ENCODE measurements at regions not wholly inside any gene's neighbourhood (a gene's known extent, or its start where the extent isn't known, plus 50 kb on each side); places are given as distances from the start of the nearest gene placed in this dataset.

DNA sequence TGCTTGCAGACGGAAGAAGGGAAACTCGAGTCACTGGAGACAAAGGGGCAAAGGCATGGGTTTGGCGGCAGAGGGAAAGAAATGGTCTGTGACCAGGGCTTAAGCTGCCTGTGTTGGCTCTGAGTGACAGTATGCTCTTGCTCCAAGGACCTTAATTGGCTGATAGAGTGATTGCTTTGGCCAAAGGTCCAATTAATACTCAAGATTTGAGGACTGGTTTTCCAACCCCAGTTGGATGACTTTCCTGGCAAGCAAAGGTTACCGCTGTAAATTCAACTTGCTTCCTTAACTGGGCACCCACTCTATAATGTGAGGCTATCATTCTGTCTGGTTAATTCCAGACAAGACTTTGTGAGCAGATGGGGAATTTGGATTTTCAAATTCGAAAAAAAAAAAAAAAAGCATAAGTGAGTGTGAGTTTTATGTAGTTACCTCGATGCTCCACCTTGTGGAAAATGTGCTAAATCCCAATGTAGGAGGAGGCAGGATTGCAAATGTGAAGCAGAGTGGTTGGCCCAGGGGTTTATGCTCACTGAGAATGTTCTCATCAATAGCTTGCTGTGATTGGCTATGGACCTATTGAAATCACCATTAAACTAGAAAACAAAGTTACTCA, 150.7 kb upstream of the GMDS start:
- H3K4me3 ChIP-seq = no peak overlapping the region
- no peaks in the 10 kb centered on the region for H3K4me1 ChIP-seq
- H3K27me3 ChIP-seq (replicated peaks in 1 of 7) = no peaks in the 10 kb centered on the region
- H3K9me3 ChIP-seq = peaks cover 0 to 5% (median 0%) of the 10 kb centered on the region in 8 donors
- H3K27ac ChIP-seq = no peak overlapping the region
- peaks cover 0 to 31% (median 4%) of the 10 kb centered on the region in 6 donors for H3K36me3 ChIP-seq
- no peak for DNase-seq
- TF ChIP-seq, protein P1, sequence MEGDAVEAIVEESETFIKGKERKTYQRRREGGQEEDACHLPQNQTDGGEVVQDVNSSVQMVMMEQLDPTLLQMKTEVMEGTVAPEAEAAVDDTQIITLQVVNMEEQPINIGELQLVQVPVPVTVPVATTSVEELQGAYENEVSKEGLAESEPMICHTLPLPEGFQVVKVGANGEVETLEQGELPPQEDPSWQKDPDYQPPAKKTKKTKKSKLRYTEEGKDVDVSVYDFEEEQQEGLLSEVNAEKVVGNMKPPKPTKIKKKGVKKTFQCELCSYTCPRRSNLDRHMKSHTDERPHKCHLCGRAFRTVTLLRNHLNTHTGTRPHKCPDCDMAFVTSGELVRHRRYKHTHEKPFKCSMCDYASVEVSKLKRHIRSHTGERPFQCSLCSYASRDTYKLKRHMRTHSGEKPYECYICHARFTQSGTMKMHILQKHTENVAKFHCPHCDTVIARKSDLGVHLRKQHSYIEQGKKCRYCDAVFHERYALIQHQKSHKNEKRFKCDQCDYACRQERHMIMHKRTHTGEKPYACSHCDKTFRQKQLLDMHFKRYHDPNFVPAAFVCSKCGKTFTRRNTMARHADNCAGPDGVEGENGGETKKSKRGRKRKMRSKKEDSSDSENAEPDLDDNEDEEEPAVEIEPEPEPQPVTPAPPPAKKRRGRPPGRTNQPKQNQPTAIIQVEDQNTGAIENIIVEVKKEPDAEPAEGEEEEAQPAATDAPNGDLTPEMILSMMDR (IDR thresholded peaks at IDR 0.05 in 8 of 11, conservative IDR thresholded peaks at IDR 0.05 in 3 of 11) = no peak
- TF ChIP-seq POLR2AphosphoS5 (IDR thresholded peaks at IDR 0.05) (no peak), POLR2A (IDR thresholded peaks at IDR 0.05) (no peak)
- intact Hi-C loops (cut with DNase I; ENCODE audit: low total_unique reads) = no loop called here
- 82 to 95% (median 88%) methylated on average over 6 of the region's 6 CpGs for WGBS, 5 donors

DNA sequence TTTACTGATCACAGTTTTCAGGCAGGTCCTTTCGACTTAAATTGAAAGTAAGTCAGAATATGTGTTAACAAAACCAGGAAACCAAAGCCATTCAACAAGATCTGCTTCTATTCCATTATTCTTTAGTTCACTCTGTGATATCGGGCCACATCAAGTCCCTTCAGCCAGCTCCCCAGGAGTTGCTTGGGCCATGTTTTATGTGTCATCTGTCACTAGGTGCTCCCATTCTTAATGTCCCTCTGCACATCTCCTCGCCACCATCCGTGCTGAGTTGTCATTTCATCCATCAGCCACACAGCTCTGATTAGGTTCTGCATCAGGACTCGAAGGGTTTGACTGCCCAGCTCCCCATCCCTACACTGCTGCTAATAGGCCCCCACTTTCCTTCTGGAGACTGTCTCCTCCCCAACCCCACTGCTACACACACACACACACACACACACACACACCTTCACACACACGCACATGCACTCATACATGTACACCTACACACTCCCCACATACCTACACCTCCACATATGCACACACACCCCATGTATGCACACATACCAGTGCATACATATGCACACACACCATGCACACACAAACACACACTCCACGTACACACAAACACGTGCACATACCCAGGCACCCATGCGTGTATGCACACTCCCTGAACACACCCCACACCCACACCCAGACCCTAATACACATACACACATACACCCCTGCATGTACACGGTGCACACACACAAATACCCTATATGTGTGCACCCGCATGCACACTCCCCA, 143.3 kb upstream of the GMDS start:
- intact Hi-C loops (cut with DNase I; ENCODE audit: low total_unique reads) = no loop called here
- Histone ChIP-seq H3K9me3 (no peaks in the 10 kb centered on the region), H3K4me3 (no peak overlapping the region), H3K27me3 (replicated peaks in 1 of 7) (no peaks in the 10 kb centered on the region), H3K36me3 (no peaks in the 10 kb centered on the region), H3K4me1 (no peaks in the 10 kb centered on the region), H3K27ac (no peak overlapping the region)
- no peak for TF ChIP-seq POLR2AphosphoS5 (IDR thresholded peaks at IDR 0.05)
- TF ChIP-seq, protein P1 (IDR thresholded peaks at IDR 0.05 in 8 of 11, conservative IDR thresholded peaks at IDR 0.05 in 3 of 11) = no peak
- DNase-seq = no peak
- WGBS, 5 donors = 80 to 95% (median 90%) methylated on average over 11 of the region's 11 CpGs

DNA sequence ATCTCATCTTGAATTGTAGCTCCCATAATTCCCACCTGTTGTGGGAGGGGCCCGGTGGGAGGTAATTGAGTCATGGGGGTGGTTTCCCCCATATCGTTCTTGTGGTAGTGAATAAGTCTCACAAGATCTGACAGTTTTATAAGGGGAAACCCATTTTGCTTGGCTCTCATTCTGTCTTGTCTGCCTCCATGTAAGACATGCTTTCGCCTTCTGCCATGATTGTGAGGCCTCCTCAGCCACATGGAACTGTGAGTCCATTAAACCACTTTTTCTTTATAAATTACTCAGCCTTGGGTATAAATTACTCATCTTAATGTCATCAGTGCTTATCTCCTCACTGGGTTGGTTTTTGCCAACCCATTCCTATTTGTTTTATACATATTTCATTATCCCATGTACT, 142.0 kb upstream of the GMDS start:
- TF ChIP-seq, protein P1 (IDR thresholded peaks at IDR 0.05 in 8 of 11, conservative IDR thresholded peaks at IDR 0.05 in 3 of 11) = no peak
- no peak for TF ChIP-seq POLR2AphosphoS5 (IDR thresholded peaks at IDR 0.05)
- TF ChIP-seq POLR2A (IDR thresholded peaks at IDR 0.05) = no peak
- Histone ChIP-seq H3K36me3 (no peaks in the 10 kb centered on the region), H3K4me1 (no peaks in the 10 kb centered on the region), H3K27me3 (replicated peaks in 1 of 7) (no peaks in the 10 kb centered on the region), H3K4me3 (no peak overlapping the region), H3K9me3 (no peaks in the 10 kb centered on the region), H3K27ac (no peak overlapping the region)
- DNase-seq = no peak
- 73 to 93% (median 83%) methylated on average over 3 of the region's 3 CpGs for WGBS, 5 donors
- intact Hi-C loops (cut with DNase I; ENCODE audit: low total_unique reads) = no loop called here

DNA sequence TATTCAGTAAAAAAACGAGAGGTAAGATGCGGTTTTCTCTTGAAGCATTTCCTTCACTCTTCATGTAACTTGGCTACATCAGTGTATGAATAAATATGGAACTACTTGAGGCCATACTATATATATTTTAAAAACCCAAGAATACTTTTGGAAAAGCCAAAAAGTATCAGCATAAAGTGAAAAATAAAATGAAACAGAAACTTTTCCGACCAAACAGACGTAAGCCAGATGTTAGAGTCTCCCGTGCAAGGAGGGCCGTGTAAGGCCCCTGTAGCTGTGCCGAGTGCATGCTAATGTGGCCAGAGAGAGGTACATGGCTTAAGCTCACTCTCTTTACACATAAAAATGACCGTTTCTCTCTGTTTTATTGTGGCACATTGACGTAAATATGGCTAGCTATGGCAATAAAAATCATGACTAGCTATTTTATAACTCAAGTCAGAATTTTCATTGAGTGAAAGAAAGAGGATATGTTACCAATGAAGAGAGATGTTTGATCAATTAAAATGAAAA, 140.1 kb upstream of the GMDS start:
- no peak overlapping the region for H3K4me3 ChIP-seq
- WGBS, 5 donors = 84 to 94% (median 91%) methylated on average over 9 of the region's 9 CpGs
- H3K27me3 ChIP-seq (replicated peaks in 1 of 7) = no peaks in the 10 kb centered on the region
- H3K4me1 ChIP-seq = no peaks in the 10 kb centered on the region
- no peak for DNase-seq
- no peaks in the 10 kb centered on the region for H3K36me3 ChIP-seq
- no peaks in the 10 kb centered on the region for H3K9me3 ChIP-seq
- no peak overlapping the region for H3K27ac ChIP-seq
- intact Hi-C loops (cut with DNase I; ENCODE audit: low total_unique reads) = no loop called here
- TF ChIP-seq, protein P1 (IDR thresholded peaks at IDR 0.05 in 8 of 11, conservative IDR thresholded peaks at IDR 0.05 in 3 of 11) = no peak
- TF ChIP-seq POLR2AphosphoS5 (IDR thresholded peaks at IDR 0.05) (no peak), POLR2A (IDR thresholded peaks at IDR 0.05) (no peak)
